GM23248 (cell line): ENCODE measurements at regions not wholly inside any gene's neighbourhood (a gene's known extent, or its start where the extent isn't known, plus 50 kb on each side); places are given as distances from the start of the nearest gene placed in this dataset.
"Not testable (repeated sequence)": the region's sequence is repeated elsewhere in the genome, so short reads cannot be mapped to it uniquely, and the experiment has no call there.

Source experiments
- DNase-seq: peaks from one replicate; pipeline ENCODE4 v3.0.0-alpha.2; 2015
- H2AFZ ChIP-seq: fragments of 200-600 bp; sonication (generic); 2 replicates; pipeline ENCODE4 v1.6.1; 2016; ENCODE audit warnings: antibody characterized with exemption
- H3F3A ChIP-seq: fragments of 200-600 bp; sonication (generic); 2 replicates; pipeline ENCODE4 v1.6.1; 2016; ENCODE audit warnings: mild to moderate bottlenecking, antibody characterized with exemption, mixed run types; ENCODE audit not compliant: insufficient read depth
- H3K27ac ChIP-seq: fragments of 200-600 bp; sonication (generic); 2 replicates; pipeline ENCODE4 v1.5.1; 2016; ENCODE audit warnings: mild to moderate bottlenecking
- H3K27me3 ChIP-seq: fragments of 200-600 bp; sonication (generic); replicated peaks from 2 replicates; pipeline ENCODE4 v1.6.1; 2016; ENCODE audit warnings: mild to moderate bottlenecking; ENCODE audit not compliant: insufficient read depth
- H3K36me3 ChIP-seq: fragments of 200-600 bp; sonication (generic); 2 replicates; pipeline ENCODE4 v1.6.1; 2016; ENCODE audit warnings: low read depth, mild to moderate bottlenecking
- H3K4me1 ChIP-seq: fragments of 200-600 bp; sonication (generic); 2 replicates; pipeline ENCODE4 v1.6.1; 2016; ENCODE audit warnings: mild to moderate bottlenecking; ENCODE audit not compliant: insufficient read depth
- H3K4me2 ChIP-seq: fragments of 200-600 bp; sonication (generic); one replicate; pipeline ENCODE4 v1.6.1; 2016; ENCODE audit warnings: mild to moderate bottlenecking; ENCODE audit not compliant: unreplicated experiment
- H3K4me3 ChIP-seq: fragments of 200-600 bp; sonication (generic); 2 replicates; pipeline ENCODE4 v1.5.1; 2016; ENCODE audit warnings: mild to moderate bottlenecking
- H3K79me2 ChIP-seq: fragments of 200-600 bp; sonication (generic); 2 replicates; pipeline ENCODE4 v1.6.1; 2016; ENCODE audit warnings: mild to moderate bottlenecking; ENCODE audit not compliant: insufficient read depth
- H3K9ac ChIP-seq: fragments of 200-600 bp; sonication (generic); 2 replicates; pipeline ENCODE4 v1.6.1; 2016; ENCODE audit warnings: mild to moderate bottlenecking
- H3K9me2 ChIP-seq: fragments of 200-600 bp; sonication (generic); 2 replicates; pipeline ENCODE4 v1.6.1; 2016; ENCODE audit warnings: mixed run types, mild to moderate bottlenecking, moderate library complexity; ENCODE audit not compliant: insufficient read depth
- H3K9me3 ChIP-seq: fragments of 200-600 bp; sonication (generic); one replicate; pipeline ENCODE4 v1.6.1; 2017; ENCODE audit warnings: low read depth
- H4K20me1 ChIP-seq: fragments of 200-600 bp; sonication (generic); 2 replicates; pipeline ENCODE4 v1.6.0; 2016; ENCODE audit not compliant: insufficient read depth
- WGBS, 2 experiments: methylation state at CpG; one replicate each; pipeline ENCODE4 v1.1.6; 2015 to 2017; ENCODE audit warnings: low lambda C conversion rate in 2 of 2, low coverage in 1 of 2; ENCODE audit errors: missing lambda C conversion rate in 2 of 2; 5-methylcytosine and 5-hydroxymethylcytosine counted together
- in situ Hi-C: fragments of 300-500 bp; cut with MboI; formaldehyde crosslinking; loops from 2 replicates; pipeline ENCODE4 v1.15.0; 2020

GRCh38 chr17:30666838-30667656 is 157.4 kb downstream of the CRLF3 start:
- H3K36me3 ChIP-seq, H3K79me2 ChIP-seq, H3K4me1 ChIP-seq, H3K9me3 ChIP-seq, H3K9me2 ChIP-seq, H3K27me3 ChIP-seq, H3F3A ChIP-seq, H3K27ac ChIP-seq, H3K4me2 ChIP-seq, in situ Hi-C loops, H4K20me1 ChIP-seq, DNase-seq: not testable (repeated sequence)
- Histone ChIP-seq H2AFZ (peak overlapping the region; percentile 75), H3K4me3 (peak overlapping the region; percentile 74), H3K9ac (peak overlapping the region; percentile 80)
- WGBS, 2 experiments = 31 to 38% methylated on average over 16 to 20 of the region's 23 CpGs

DNA sequence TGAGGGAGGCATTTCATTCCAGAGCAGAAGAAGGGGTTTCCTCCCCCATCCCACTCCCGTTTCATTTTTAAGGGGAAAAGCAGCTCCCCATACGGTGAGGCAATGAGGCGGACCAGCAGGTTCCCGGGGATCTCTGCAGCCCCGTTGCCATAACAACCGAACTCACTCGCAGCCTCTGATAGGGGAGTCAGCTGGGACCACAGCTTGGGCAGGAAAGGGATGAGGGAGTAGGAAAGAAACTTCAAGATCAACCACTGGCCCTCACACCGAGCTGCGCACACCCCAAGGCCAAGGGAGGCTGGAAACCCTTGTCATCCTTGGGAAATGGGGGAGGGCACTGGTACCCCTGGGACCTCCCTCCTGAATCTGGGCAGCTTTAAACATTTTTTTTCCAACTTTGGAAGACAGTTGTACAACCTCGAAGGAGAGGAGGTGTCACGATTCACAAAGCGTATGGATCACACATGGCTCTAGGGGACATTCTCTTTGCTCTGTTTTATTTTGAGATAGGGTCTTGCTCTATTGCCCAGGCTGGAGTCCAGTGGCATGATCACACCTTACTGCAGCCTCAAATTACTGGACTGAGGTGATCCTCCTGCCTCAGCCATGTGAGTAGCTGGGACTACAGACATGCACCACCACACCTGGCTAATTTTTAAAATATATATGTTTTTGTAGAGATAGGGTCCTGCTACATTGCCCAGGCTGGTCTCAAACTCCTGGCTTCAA is 160.6 kb downstream of the CRLF3 start:
- H3K27ac ChIP-seq, H3K27me3 ChIP-seq, H3K36me3 ChIP-seq, H4K20me1 ChIP-seq, H3K4me1 ChIP-seq, H3K9me2 ChIP-seq, H3F3A ChIP-seq, H3K4me3 ChIP-seq, H3K79me2 ChIP-seq, H3K9me3 ChIP-seq, H2AFZ ChIP-seq, in situ Hi-C loops, H3K4me2 ChIP-seq, DNase-seq, H3K9ac ChIP-seq: not testable (repeated sequence)
- WGBS, 2 experiments = 30 to 32% methylated on average over 12 of the region's 12 CpGs

DNA sequence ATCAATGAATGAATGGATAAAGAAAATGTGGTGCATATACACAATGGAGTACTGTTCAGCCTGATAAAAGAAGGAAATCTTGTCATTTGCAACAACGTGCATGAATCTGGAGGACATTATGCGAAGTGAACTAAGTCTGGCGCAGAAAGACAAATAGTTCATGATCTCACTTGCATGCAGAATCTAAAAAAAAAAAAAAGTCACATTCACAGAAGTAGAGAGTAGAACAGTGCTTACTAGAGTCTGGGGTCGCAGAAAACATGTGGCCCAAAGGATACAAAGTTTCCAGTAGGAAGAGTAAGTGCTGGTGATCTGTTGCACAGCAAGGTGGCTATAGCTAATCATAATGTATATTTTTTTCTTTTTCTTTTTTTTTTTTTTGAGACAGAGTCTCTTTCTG is 167.3 kb downstream of the CRLF3 start:
- H3K4me3 ChIP-seq, H3K79me2 ChIP-seq, DNase-seq, H3K9me3 ChIP-seq, H3F3A ChIP-seq, H2AFZ ChIP-seq, H3K9me2 ChIP-seq, H3K4me1 ChIP-seq, H3K27me3 ChIP-seq, H3K4me2 ChIP-seq, H3K27ac ChIP-seq, in situ Hi-C loops, H3K36me3 ChIP-seq, H3K9ac ChIP-seq, H4K20me1 ChIP-seq: not testable (repeated sequence)
- 52 to 61% methylated on average over 2 to 4 of the region's 4 CpGs for WGBS, 2 experiments

DNA sequence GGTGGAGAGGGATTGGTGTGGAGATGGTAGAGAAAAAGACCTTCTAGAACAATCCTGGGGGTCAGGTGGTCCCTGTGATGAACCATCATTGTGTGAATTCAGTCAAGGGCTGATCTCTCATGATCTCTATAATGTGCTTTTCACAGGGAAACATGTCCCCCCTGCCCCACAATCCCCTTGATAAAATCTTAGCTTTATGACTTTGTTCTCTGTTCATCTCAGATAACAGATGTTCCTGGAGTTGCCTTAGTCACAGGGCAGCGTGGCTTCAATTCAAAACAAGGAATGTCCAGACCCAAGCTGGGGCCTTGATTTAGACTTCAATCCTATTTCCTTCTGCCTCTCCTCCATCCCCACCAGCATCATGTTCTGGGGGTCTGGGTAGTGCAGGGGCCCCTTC is 171.5 kb downstream of the CRLF3 start:
- H3K36me3 ChIP-seq, H3K4me1 ChIP-seq, H3K4me2 ChIP-seq, DNase-seq, H3K9ac ChIP-seq, H3F3A ChIP-seq, H3K79me2 ChIP-seq, H2AFZ ChIP-seq, in situ Hi-C loops, H3K27me3 ChIP-seq, H3K27ac ChIP-seq, H3K9me3 ChIP-seq, H3K9me2 ChIP-seq, H3K4me3 ChIP-seq, H4K20me1 ChIP-seq: not testable (repeated sequence)
- 81 to 85% methylated on average over 1 of the region's 1 CpG for WGBS, 2 experiments

DNA sequence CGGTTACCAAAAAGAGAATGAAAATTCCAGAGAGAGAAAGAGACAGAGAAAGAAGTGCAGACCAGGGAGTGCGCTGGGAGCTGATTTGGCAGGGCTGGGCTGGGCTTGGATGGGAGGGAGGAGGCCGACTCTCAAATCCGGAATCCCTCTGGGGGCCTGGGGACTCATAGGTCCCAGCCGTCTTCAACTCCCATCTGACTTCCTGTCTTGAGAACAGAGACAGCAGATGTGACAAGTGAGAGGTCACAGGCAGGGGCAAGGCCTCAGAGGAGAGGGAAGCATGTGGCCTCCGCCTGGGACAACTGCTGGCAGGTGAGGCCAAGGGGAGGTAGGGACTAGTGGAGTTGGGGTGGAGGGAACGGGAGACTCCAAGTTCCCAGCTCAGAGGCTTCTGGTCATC is 172.9 kb downstream of the GOSR1 start:
- in situ Hi-C loops, H3K27ac ChIP-seq, H2AFZ ChIP-seq, H3K9ac ChIP-seq, H3K9me3 ChIP-seq, H3K4me1 ChIP-seq, H3K9me2 ChIP-seq, H3K27me3 ChIP-seq, H3K36me3 ChIP-seq, H3K4me3 ChIP-seq, H3K4me2 ChIP-seq, H3F3A ChIP-seq, H4K20me1 ChIP-seq, DNase-seq, H3K79me2 ChIP-seq: not testable (repeated sequence)
- 78 to 80% methylated on average over 1 to 7 of the region's 7 CpGs for WGBS, 2 experiments

- H3K4me1 ChIP-seq, H3K4me3 ChIP-seq, H3K4me2 ChIP-seq, H3K27me3 ChIP-seq, H4K20me1 ChIP-seq, in situ Hi-C loops, H2AFZ ChIP-seq, H3K9ac ChIP-seq, H3K27ac ChIP-seq, DNase-seq, H3F3A ChIP-seq, H3K9me3 ChIP-seq, H3K79me2 ChIP-seq, H3K36me3 ChIP-seq, H3K9me2 ChIP-seq: not testable (repeated sequence)
- WGBS, 2 experiments = 79 to 91% methylated on average over 3 to 7 of the region's 7 CpGs
Observed at GRCh38 chr17:30648015-30648620, 170.9 kb downstream of the GOSR1 start.

DNA sequence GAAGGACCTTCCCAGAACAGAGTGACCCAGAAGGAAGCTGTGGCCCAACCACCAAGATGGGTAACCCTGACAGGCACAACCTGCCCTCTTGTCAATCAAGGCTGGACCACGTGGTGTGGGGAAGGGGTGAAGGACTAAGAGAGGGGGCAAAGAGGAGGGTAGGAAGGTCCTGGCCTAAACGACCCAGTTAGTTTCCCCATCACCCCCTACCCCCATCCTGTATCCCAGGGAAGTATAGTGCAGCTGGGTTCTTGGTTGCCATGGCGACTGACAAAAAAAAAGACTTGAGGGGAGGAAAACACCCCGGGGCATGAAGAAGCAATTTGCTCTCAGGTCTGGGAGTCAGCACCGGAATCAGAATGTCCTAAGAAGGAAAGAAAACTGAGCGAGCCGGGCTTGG is 168.7 kb downstream of the GOSR1 start:
- H3K27ac ChIP-seq, in situ Hi-C loops, H3K27me3 ChIP-seq, H3K9me3 ChIP-seq, H3K79me2 ChIP-seq, H3K4me3 ChIP-seq, H3K36me3 ChIP-seq, H3K4me2 ChIP-seq, H3F3A ChIP-seq, H3K9me2 ChIP-seq, H3K9ac ChIP-seq, H2AFZ ChIP-seq, H3K4me1 ChIP-seq, H4K20me1 ChIP-seq: not testable (repeated sequence)
- 22 to 28% methylated on average over 7 of the region's 7 CpGs for WGBS, 2 experiments
- peak; percentile 7 for DNase-seq
